Left forelimb (tissue), 1 donor: ENCODE measurements at regions not wholly inside any gene's neighbourhood (a gene's known extent, or its start where the extent isn't known, plus 50 kb on each side); places are given as distances from the start of the nearest gene placed in this dataset.
"Not testable (repeated sequence)": the region's sequence is repeated elsewhere in the genome, so short reads cannot be mapped to it uniquely, and the experiment has no call there.

ENCODE experiments used
- DNase-seq: peaks from one replicate; pipeline ENCODE4 v3.0.0-alpha.2; 2018; ENCODE audit warnings: low spot score

GRCh38 chr16:26985100-26986065 is 81.3 kb upstream of the C16orf82 start:
- DNase-seq: no peak

- peak; percentile 50 for DNase-seq
Measured at GRCh38 chr16:26987597-26988010, 79.1 kb upstream of the C16orf82 start.

- no peak for DNase-seq
Measured at GRCh38 chr16:26988186-26988585, 78.5 kb upstream of the C16orf82 start.

- not testable (repeated sequence) for DNase-seq
Measured at GRCh38 chr16:26990384-26991120, 76.2 kb upstream of the C16orf82 start.

- no peak for DNase-seq
Measured at GRCh38 chr16:26992666-26993349, 73.9 kb upstream of the C16orf82 start.

- DNase-seq: no peak
Measured at GRCh38 chr16:26993511-26993910, 73.2 kb upstream of the C16orf82 start.

GRCh38 chr16:26993963-26994362 is 72.8 kb upstream of the C16orf82 start:
- DNase-seq: no peak

- DNase-seq: no peak
Measured at GRCh38 chr16:26995522-26995921, 71.2 kb upstream of the C16orf82 start.

- no peak for DNase-seq
Measured at GRCh38 chr16:27005386-27005785, 61.3 kb upstream of the C16orf82 start.
